ENCODE measurements at regions not wholly inside any gene's neighbourhood (a gene's known extent, or its start where the extent isn't known, plus 50 kb on each side); places are given as distances from the start of the nearest gene placed in this dataset.

- TF ChIP-seq POLR2AphosphoS5 (IDR thresholded peaks at IDR 0.05) (no peak), POLR2A (IDR thresholded peaks at IDR 0.05) (no peak), CTCF (IDR thresholded peaks at IDR 0.05) (no peak)
Observed at GRCh38 chr3:156614642-156615511, 59.5 kb upstream of the TIPARP start.

Data from transverse colon (tissue), 4 donors.